H1 (cell line): ENCODE measurements at regions not wholly inside any gene's neighbourhood (a gene's known extent, or its start where the extent isn't known, plus 50 kb on each side); places are given as distances from the start of the nearest gene placed in this dataset.

ENCODE experiments used
- ATF2 ChIP-seq: IDR thresholded peaks from 2 replicates; pipeline ENCODE4 v1.6.1; 2012; ENCODE audit warnings: low read length, inconsistent platforms
- BRCA1 ChIP-seq: IDR thresholded peaks from 2 replicates; pipeline ENCODE4 v1.6.1; 2012; ENCODE audit warnings: low read depth, low read length, improper control_type of control experiment
- CHD1 ChIP-seq: IDR thresholded peaks from 2 replicates; pipeline ENCODE4 v1.6.1; 2012; ENCODE audit warnings: low read depth, low read length, improper control_type of control experiment
- CHD7 ChIP-seq: fragments of 300-600 bp; sonication (generic); IDR thresholded peaks from 2 replicates; pipeline ENCODE4 v1.7.1; 2012; ENCODE audit warnings: low read length, moderate library complexity, mild to moderate bottlenecking, inconsistent platforms; ENCODE audit not compliant: insufficient replicate concordance
- FOSL1 ChIP-seq: IDR thresholded peaks from 2 replicates; pipeline ENCODE4 v1.6.1; 2011; ENCODE audit warnings: mild to moderate bottlenecking, low read depth, low read length, moderate library complexity; ENCODE audit not compliant: insufficient read depth
- RXRA ChIP-seq: IDR thresholded peaks from 2 replicates; pipeline ENCODE4 v1.6.1; 2011; ENCODE audit warnings: low read depth, mild to moderate bottlenecking, low read length, moderate library complexity; ENCODE audit not compliant: insufficient read depth
- SAP30 ChIP-seq: fragments of 300-600 bp; sonication (generic); IDR thresholded peaks from 2 replicates; pipeline ENCODE4 v1.7.1; 2012; ENCODE audit warnings: low read length, moderate library complexity, mild to moderate bottlenecking, inconsistent platforms; ENCODE audit not compliant: insufficient read depth, insufficient replicate concordance
- SRF ChIP-seq: IDR thresholded peaks from 2 replicates; pipeline ENCODE4 v1.6.1; 2011; ENCODE audit warnings: mild to moderate bottlenecking, low read depth, low read length, moderate library complexity
- TAF1 ChIP-seq: IDR thresholded peaks from 2 replicates; pipeline ENCODE4 v1.6.1; 2011; ENCODE audit warnings: mild to moderate bottlenecking, low read depth, low read length
- TAF7 ChIP-seq: optimal IDR thresholded peaks from 2 replicates; pipeline ENCODE3; 2011; ENCODE audit warnings: low read depth, mild to moderate bottlenecking, inconsistent platforms, low read length, moderate library complexity, borderline replicate concordance

- no peak for TF ChIP-seq CHD7
- no peak for TF ChIP-seq TAF7
- TF ChIP-seq RXRA: no peak
- TF ChIP-seq SAP30: no peak
- TF ChIP-seq FOSL1: no peak
- no peak for TF ChIP-seq BRCA1
- TF ChIP-seq TAF1: no peak
- TF ChIP-seq ATF2: no peak
- TF ChIP-seq SRF: no peak
- no peak for TF ChIP-seq CHD1
Measured at GRCh38 chr18:11487390-11487789, 122.0 kb upstream of the SLC35G4 start (continued).
